Caco-2 (cell line): ENCODE measurements at regions not wholly inside any gene's neighbourhood (a gene's known extent, or its start where the extent isn't known, plus 50 kb on each side); places are given as distances from the start of the nearest gene placed in this dataset.

Experiments used
- BruUV-seq: library from RNA; stranded (reverse); fragments of 400-500 nt; replicated peaks from 2 replicates; lab custom pipeline; 2021; lab: Mats Ljungman, UMichigan
- CTCF ChIA-PET: fragments of 300-600 bp; sonication (Branson Sonifier 250); formaldehyde crosslinking; loops from one replicate; lab custom pipeline; 2022; ENCODE audit warnings: antibody characterized with exemption; lab: Charles Lee
- POLR2A ChIA-PET: fragments of 300-600 bp; sonication (Branson Sonifier 250); formaldehyde crosslinking; loops from one replicate; lab custom pipeline; 2022; ENCODE audit warnings: antibody characterized with exemption; lab: Charles Lee
- DNase-seq, 2 experiments: peaks; one replicate each; pipeline versions ENCODE4 v3.0.0 to v3.0.0-alpha.2; 2020 to 2022
- H3K27me3 ChIP-seq: replicated peaks from 2 replicates; pipeline ENCODE4 v1.6.0; 2011; ENCODE audit warnings: low read length; ENCODE audit not compliant: control insufficient read depth, insufficient read depth
- H3K36me3 ChIP-seq: 2 replicates; pipeline ENCODE4 v1.5.1; 2011; ENCODE audit warnings: low read length; ENCODE audit not compliant: control insufficient read depth, insufficient read depth
- H3K4me1 ChIP-seq: fragments of 250-450 bp; sonication (Bioruptor Pico); 2 replicates; pipeline ENCODE4 v1.5.1; 2020; ENCODE audit warnings: mild to moderate bottlenecking
- H3K4me3 ChIP-seq: 2 replicates; pipeline ENCODE4 v1.5.1; 2011; ENCODE audit warnings: low read depth, mild to moderate bottlenecking, control low read depth, low read length
- H3K9me3 ChIP-seq: fragments of 250-450 bp; sonication (Bioruptor Pico); 2 replicates; pipeline ENCODE4 v1.5.1; 2020; ENCODE audit warnings: mild to moderate bottlenecking, moderate library complexity
- H3K27ac Mint-ChIP-seq: one replicate; pipeline ENCODE4 v1.8.0; 2022; ENCODE audit warnings: mixed read lengths; ENCODE audit not compliant: unreplicated experiment
- H3K27me3 Mint-ChIP-seq: one replicate; pipeline ENCODE4 v1.8.0; 2022; ENCODE audit warnings: mixed read lengths; ENCODE audit not compliant: insufficient read depth, unreplicated experiment
- H3K36me3 Mint-ChIP-seq: one replicate; pipeline ENCODE4 v1.8.0; 2022; ENCODE audit warnings: mild to moderate bottlenecking, mixed read lengths; ENCODE audit not compliant: insufficient read depth, unreplicated experiment
- H3K4me1 Mint-ChIP-seq: one replicate; pipeline ENCODE4 v1.8.0; 2022; ENCODE audit warnings: low read depth, mixed read lengths; ENCODE audit not compliant: unreplicated experiment
- H3K4me3 Mint-ChIP-seq: one replicate; pipeline ENCODE4 v1.8.0; 2022; ENCODE audit warnings: mild to moderate bottlenecking, moderate library complexity, mixed read lengths; ENCODE audit not compliant: unreplicated experiment
- H3K9me3 Mint-ChIP-seq: one replicate; pipeline ENCODE4 v1.8.0; 2022; ENCODE audit warnings: mixed read lengths; ENCODE audit not compliant: unreplicated experiment
- CTCF ChIP-seq, 2 experiments: fragments of 200-600 bp in 1 of 2; IDR thresholded peaks; 1 replicate in 1 of 2; 2 replicates in 1 of 2; pipeline versions ENCODE4 v1.5.1 to v1.8.0; 2011 to 2022; ENCODE audit warnings: antibody characterized with exemption in 1 of 2, control low read depth in 1 of 2, inconsistent platforms in 1 of 2, low read depth in 1 of 2, low read length in 1 of 2, mild to moderate bottlenecking in 1 of 2, moderate library complexity in 1 of 2; ENCODE audit not compliant: insufficient read depth in 1 of 2, severe bottlenecking in 1 of 2, unreplicated experiment in 1 of 2
- intact Hi-C: fragments of 100-400 bp; cut with micrococcal nuclease; formaldehyde crosslinking; loops from one replicate; pipeline ENCODE4 v1.10.0; 2022; ENCODE audit not compliant: unreplicated experiment

GRCh38 chr2:120681181-120681580 is 54.5 kb upstream of the GLI2 start:
- H3K9me3 Mint-ChIP-seq = no peaks in the 10 kb centered on the region
- no peak for TF ChIP-seq CTCF (IDR thresholded peaks at IDR 0.05; ENCODE audit: insufficient read depth in 1 of 2, low read depth in 1 of 2, low read length in 1 of 2, severe bottlenecking in 1 of 2, unreplicated experiment in 1 of 2)
- DNase-seq = no peak
- no peaks in the 10 kb centered on the region for H3K4me1 ChIP-seq
- H3K27me3 ChIP-seq = no peaks in the 10 kb centered on the region
- POLR2A ChIA-PET = no interaction called here
- H3K27ac Mint-ChIP-seq = no peak overlapping the region
- H3K4me3 Mint-ChIP-seq = no peak overlapping the region
- no peaks in the 10 kb centered on the region for H3K27me3 Mint-ChIP-seq
- H3K9me3 ChIP-seq = no peaks in the 10 kb centered on the region
- intact Hi-C loops = no loop called here
- H3K36me3 Mint-ChIP-seq = peaks cover 12% of the 10 kb centered on the region
- no peak overlapping the region for H3K4me3 ChIP-seq
- CTCF ChIA-PET = interaction anchor here (0.5 to 1.8 kb wide), 10 partner anchors 12 to 394 kb away, joined by 3 to 10 read pairs (median 4); no protein-coding TSS in a partner anchor
- no peaks in the 10 kb centered on the region for H3K36me3 ChIP-seq
- H3K4me1 Mint-ChIP-seq = peaks cover 4% of the 10 kb centered on the region
- BruUV-seq = no TSS peak

GRCh38 chr2:120681696-120682288 is 53.9 kb upstream of the GLI2 start:
- ChIA-PET POLR2A (no interaction called here), CTCF (interaction anchor here (0.7 to 1.8 kb wide), 5 partner anchors 128 to 459 kb away, joined by 3 to 5 read pairs (median 3); partner anchors contain the start of gene TMEM185B)
- Histone ChIP-seq H3K9me3 (no peaks in the 10 kb centered on the region), H3K4me3 (no peak overlapping the region), H3K4me1 (no peaks in the 10 kb centered on the region), H3K27me3 (no peaks in the 10 kb centered on the region), H3K36me3 (no peaks in the 10 kb centered on the region)
- H3K4me1 Mint-ChIP-seq = peaks cover 4% of the 10 kb centered on the region
- peaks cover 12% of the 10 kb centered on the region for H3K36me3 Mint-ChIP-seq
- no TSS peak for BruUV-seq
- intact Hi-C loops = no loop called here
- no peaks in the 10 kb centered on the region for H3K27me3 Mint-ChIP-seq
- H3K9me3 Mint-ChIP-seq = no peaks in the 10 kb centered on the region
- no peak overlapping the region for H3K4me3 Mint-ChIP-seq
- no peak for TF ChIP-seq CTCF (IDR thresholded peaks at IDR 0.05; ENCODE audit: insufficient read depth in 1 of 2, low read depth in 1 of 2, low read length in 1 of 2, severe bottlenecking in 1 of 2, unreplicated experiment in 1 of 2)
- no peak for DNase-seq
- H3K27ac Mint-ChIP-seq = no peak overlapping the region

GRCh38 chr2:120682654-120683053 is 53.0 kb upstream of the GLI2 start:
- Mint-ChIP-seq H3K27ac (no peak overlapping the region), H3K36me3 (peaks cover 12% of the 10 kb centered on the region), H3K27me3 (no peaks in the 10 kb centered on the region), H3K4me3 (no peak overlapping the region), H3K4me1 (peaks cover 4% of the 10 kb centered on the region), H3K9me3 (no peaks in the 10 kb centered on the region)
- Histone ChIP-seq H3K9me3 (no peaks in the 10 kb centered on the region), H3K4me1 (no peaks in the 10 kb centered on the region), H3K27me3 (no peaks in the 10 kb centered on the region), H3K4me3 (no peak overlapping the region), H3K36me3 (no peaks in the 10 kb centered on the region)
- intact Hi-C loops = no loop called here
- ChIA-PET POLR2A (no interaction called here), CTCF (interaction anchor here (0.9 to 1.8 kb wide), 3 partner anchors 339 to 460 kb away, joined by 3 to 5 read pairs (median 3); partner anchors contain the start of gene TMEM185B)
- BruUV-seq = no TSS peak
- DNase-seq = no peak
- TF ChIP-seq CTCF (IDR thresholded peaks at IDR 0.05; ENCODE audit: insufficient read depth in 1 of 2, low read depth in 1 of 2, low read length in 1 of 2, severe bottlenecking in 1 of 2, unreplicated experiment in 1 of 2) = no peak
